SK-N-SH (cell line): ENCODE measurements at regions not wholly inside any gene's neighbourhood (a gene's known extent, or its start where the extent isn't known, plus 50 kb on each side); places are given as distances from the start of the nearest gene placed in this dataset.

Experiments
- CTCF ChIA-PET: fragments of 300-600, 350-600 bp; formaldehyde crosslinking; extraction: SDS; loops from one replicate; lab custom pipeline; 2021; lab: Yijun Ruan, JAX
- POLR2A ChIA-PET: fragments of 350-600 bp; sonication (Branson Sonifier 250); formaldehyde crosslinking; extraction: SDS; loops from one replicate; lab custom pipeline; 2020; ENCODE audit warnings: antibody characterized with exemption, inconsistent platforms; lab: Yijun Ruan, JAX
- DNase-seq: peaks from one replicate; pipeline ENCODE4 v3.0.0; 2012
- H2AFZ ChIP-seq: fragments of 200-600 bp; sonication (generic); 2 replicates; pipeline ENCODE4 v1.8.1; 2016; ENCODE audit warnings: antibody characterized with exemption, mild to moderate bottlenecking, low read depth
- H3F3A ChIP-seq: fragments of 200-600 bp; sonication (generic); replicated peaks from 2 replicates; pipeline ENCODE3; 2016; ENCODE audit warnings: antibody characterized with exemption, mild to moderate bottlenecking; ENCODE audit not compliant: insufficient read depth
- H3K27ac ChIP-seq, 2 experiments: fragments of 200-500 bp in 1 of 2; fragments of 200-600 bp in 1 of 2; sonication (Bioruptor generic) in 1 of 2; sonication (generic), shearing (Covaris generic) in 1 of 2; 2 replicates each; pipeline versions ENCODE4 v1.5.1 to v1.6.1; 2014 to 2016; ENCODE audit warnings: low read depth in 2 of 2, inconsistent platforms in 1 of 2, low read length in 1 of 2, mild to moderate bottlenecking in 1 of 2, mixed read lengths in 1 of 2
- H3K27me3 ChIP-seq: fragments of 200-600 bp; sonication (generic), shearing (Covaris generic); 2 replicates; pipeline ENCODE4 v1.6.1; 2016; ENCODE audit warnings: mixed run types; ENCODE audit not compliant: insufficient read depth
- H3K36me3 ChIP-seq, 2 experiments: fragments of 200-500 bp in 1 of 2; fragments of 200-600 bp in 1 of 2; sonication (Bioruptor generic) in 1 of 2; sonication (generic) in 1 of 2; replicated peaks in 1 of 2; 2 replicates each; pipeline versions ENCODE3 to v1.5.1; 2014 to 2016; ENCODE audit warnings: low read length in 1 of 2, mild to moderate bottlenecking in 1 of 2; ENCODE audit not compliant: insufficient read depth in 2 of 2, control insufficient read depth in 1 of 2
- H3K4me1 ChIP-seq, 2 experiments: fragments of 200-500 bp in 1 of 2; fragments of 200-600 bp in 1 of 2; sonication (Bioruptor generic) in 1 of 2; sonication (generic), shearing (Covaris generic) in 1 of 2; 2 replicates each; pipeline versions ENCODE4 v1.5.1 to v1.6.1; 2014 to 2016; ENCODE audit warnings: low read depth in 1 of 2, low read length in 1 of 2, mixed run types in 1 of 2; ENCODE audit not compliant: insufficient read depth in 2 of 2, control insufficient read depth in 1 of 2
- H3K4me2 ChIP-seq: fragments of 200-600 bp; sonication (generic), shearing (Covaris generic); 2 replicates; pipeline ENCODE4 v1.6.1; 2017; ENCODE audit warnings: mixed run types
- H3K4me3 ChIP-seq, 2 experiments: fragments of 200-500 bp in 1 of 2; fragments of 200-600 bp in 1 of 2; sonication (Bioruptor generic) in 1 of 2; sonication (generic), shearing (Covaris generic) in 1 of 2; 2 replicates each; pipeline versions ENCODE4 v1.5.1 to v1.8.1; 2014 to 2016; ENCODE audit warnings: low read depth in 2 of 2, inconsistent platforms in 1 of 2, low read length in 1 of 2, mild to moderate bottlenecking in 1 of 2, mixed read lengths in 1 of 2, moderate library complexity in 1 of 2
- H3K79me2 ChIP-seq: fragments of 200-600 bp; sonication (generic); 2 replicates; pipeline ENCODE4 v1.8.1; 2017; ENCODE audit warnings: mild to moderate bottlenecking; ENCODE audit not compliant: insufficient read depth
- H3K9ac ChIP-seq: fragments of 200-600 bp; sonication (generic); 2 replicates; pipeline ENCODE4 v1.6.1; 2017; ENCODE audit warnings: mixed run types
- H3K9me2 ChIP-seq: fragments of 200-600 bp; sonication (generic); 2 replicates; pipeline ENCODE4 v1.6.1; 2017; ENCODE audit warnings: mixed run types
- H3K9me3 ChIP-seq: fragments of 200-600 bp; sonication (generic); 2 replicates; pipeline ENCODE4 v1.6.1; 2017; ENCODE audit warnings: mixed run types, mild to moderate bottlenecking, moderate library complexity
- H4K20me1 ChIP-seq: fragments of 200-600 bp; sonication (generic); 2 replicates; pipeline ENCODE4 v1.6.1; 2017; ENCODE audit warnings: mild to moderate bottlenecking, mixed run types; ENCODE audit not compliant: insufficient read depth
- CHD2 ChIP-seq: fragments of 150-350 bp; IDR thresholded peaks from 2 replicates; pipeline ENCODE4 v1.6.1; 2018; ENCODE audit warnings: low read length; ENCODE audit not compliant: partially characterized antibody
- ELF1 ChIP-seq: IDR thresholded peaks from 2 replicates; pipeline ENCODE4 v1.4.0; 2012
- EP300 ChIP-seq, 2 experiments: IDR thresholded peaks; 2 replicates each; pipeline versions ENCODE4 v1.4.0 to v1.6.1; 2012; ENCODE audit warnings: borderline replicate concordance in 1 of 2, low read depth in 1 of 2, low read length in 1 of 2
- EZH2phosphoT487 ChIP-seq: fragments of 200-600 bp; sonication (generic); IDR thresholded peaks from 2 replicates; pipeline ENCODE4 v1.6.1; 2017; ENCODE audit warnings: low read depth, mixed run types, mild to moderate bottlenecking, antibody characterized with exemption, moderate library complexity, borderline replicate concordance
- FOSL2 ChIP-seq: IDR thresholded peaks from 2 replicates; pipeline ENCODE4 v1.4.0; 2012; ENCODE audit warnings: low read depth, mild to moderate bottlenecking, moderate library complexity, borderline replicate concordance
- FOXM1 ChIP-seq: IDR thresholded peaks from 2 replicates; pipeline ENCODE4 v1.4.0; 2012; ENCODE audit warnings: low read depth, mild to moderate bottlenecking
- GABPA ChIP-seq: IDR thresholded peaks from 2 replicates; pipeline ENCODE4 v1.4.0; 2012; ENCODE audit warnings: low read depth, mild to moderate bottlenecking
- GATA2 ChIP-seq: sonication (generic); formaldehyde crosslinking; IDR thresholded peaks from 2 replicates; pipeline ENCODE4 v1.5.0; 2020; ENCODE audit warnings: mild to moderate bottlenecking, missing genetic modification reagents
- MEF2A ChIP-seq: IDR thresholded peaks from 2 replicates; pipeline ENCODE4 v1.4.0; 2012; ENCODE audit warnings: low read depth, borderline replicate concordance
- NRF1 ChIP-seq: IDR thresholded peaks from 2 replicates; pipeline ENCODE4 v1.6.1; 2012; ENCODE audit warnings: low read depth, mild to moderate bottlenecking, low read length
- RAD21 ChIP-seq: IDR thresholded peaks from 2 replicates; pipeline ENCODE4 v1.6.1; 2012; ENCODE audit warnings: mild to moderate bottlenecking, low read length
- RCOR1 ChIP-seq: fragments of 150-350 bp; IDR thresholded peaks from 2 replicates; pipeline ENCODE4 v1.6.1; 2017; ENCODE audit warnings: antibody characterized with exemption, low read length
- RXRA ChIP-seq: IDR thresholded peaks from 2 replicates; pipeline ENCODE4 v1.4.0; 2012; ENCODE audit warnings: low read depth, mild to moderate bottlenecking, borderline replicate concordance
- SMC3 ChIP-seq: IDR thresholded peaks from 2 replicates; pipeline ENCODE4 v1.6.1; 2012; ENCODE audit warnings: low read depth, low read length, improper control_type of control experiment
- TAF1 ChIP-seq: IDR thresholded peaks from 2 replicates; pipeline ENCODE4 v1.6.1; 2012; ENCODE audit warnings: low read depth, mild to moderate bottlenecking, low read length, moderate library complexity, borderline replicate concordance
- TCF12 ChIP-seq: IDR thresholded peaks from 2 replicates; pipeline ENCODE4 v1.4.0; 2012
- WGBS: methylation state at CpG from one replicate; pipeline ENCODE4 v1.1.6; 2017; ENCODE audit warnings: low lambda C conversion rate; 5-methylcytosine and 5-hydroxymethylcytosine counted together
- TF ChIP-seq, protein P1 (sequence below): fragments of 150-350 bp; IDR thresholded peaks from 2 replicates; pipeline ENCODE4 v1.6.1; 2017; ENCODE audit warnings: antibody characterized with exemption, low read length, low read depth, borderline replicate concordance
- TF ChIP-seq, protein P2 (sequence below): IDR thresholded peaks from 2 replicates; pipeline ENCODE4 v1.4.0; 2012; ENCODE audit warnings: low read depth, borderline replicate concordance
- TF ChIP-seq, protein P3 (sequence below): IDR thresholded peaks from 2 replicates; pipeline ENCODE4 v1.4.0; 2012; ENCODE audit warnings: low read depth, borderline replicate concordance
- TF ChIP-seq, protein P4 (sequence below): fragments of 150-350 bp; IDR thresholded peaks from 2 replicates; pipeline ENCODE4 v1.6.1; 2016; ENCODE audit warnings: mild to moderate bottlenecking, low read depth, low read length

DNA sequence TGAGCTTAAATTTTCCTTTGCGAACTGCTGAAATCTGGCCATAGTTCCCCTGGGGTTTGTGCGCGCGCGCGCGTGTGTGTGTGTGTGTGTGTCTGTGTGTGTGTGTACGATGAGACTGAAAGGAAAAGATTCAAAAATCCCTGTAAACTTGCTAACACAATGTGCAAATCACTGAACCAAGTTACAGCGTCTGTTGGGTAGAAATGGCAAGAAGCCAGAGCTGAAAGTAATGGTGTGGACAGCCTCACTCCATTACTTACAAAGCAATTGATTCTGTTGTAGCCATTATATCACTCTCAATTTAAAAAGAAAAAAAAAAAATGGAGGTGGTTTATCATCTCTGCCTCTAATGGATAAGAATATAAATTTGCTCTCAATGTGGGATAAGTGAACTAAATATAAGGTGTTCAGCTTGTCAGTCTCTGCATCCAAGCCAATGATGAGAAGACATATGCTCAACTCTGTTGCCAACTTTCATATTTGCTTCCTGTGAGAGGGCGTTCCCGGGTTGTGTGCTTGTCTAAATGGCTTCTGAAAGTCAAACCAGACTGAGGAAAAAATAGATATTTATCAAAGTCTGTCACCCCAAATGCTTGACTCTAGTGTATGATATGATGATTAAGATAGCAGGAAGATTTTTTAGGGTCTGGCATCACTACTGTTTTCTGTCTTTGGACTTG lies 422.2 kb downstream of the ZNF385D start:
- POLR2A ChIA-PET = no interaction called here
- no peak overlapping the region for H3K4me2 ChIP-seq
- CTCF ChIA-PET = interaction anchor here (0.6 kb wide), 1 partner anchor 119 kb away, joined by 3 read pairs; no protein-coding TSS in a partner anchor
- no peaks in the 10 kb centered on the region for H3K9me2 ChIP-seq
- no peaks in the 10 kb centered on the region for H4K20me1 ChIP-seq
- H3K9me3 ChIP-seq = no peaks in the 10 kb centered on the region
- DNase-seq = peak; percentile 17
- no peak overlapping the region for H3K4me3 ChIP-seq
- H3K27ac ChIP-seq = no peak overlapping the region; a peak in 1 of 4 replicates
- H3K36me3 ChIP-seq = no peaks in the 10 kb centered on the region
- no peaks in the 10 kb centered on the region for H3F3A ChIP-seq
- no peak overlapping the region for H2AFZ ChIP-seq
- H3K79me2 ChIP-seq = no peaks in the 10 kb centered on the region
- 67% methylated on average over 11 of the region's 11 CpGs for WGBS
- H3K9ac ChIP-seq = no peak overlapping the region
- TF ChIP-seq TCF12 (no peak), EP300 (IDR thresholded peaks at IDR 0.05; ENCODE audit: borderline replicate concordance in 1 of 2, low read depth in 1 of 2, low read length in 1 of 2) (peak in 1 of 2 experiments; percentile 29; a peak in 1 of 4 replicates), TAF1 (no peak), RXRA (no peak), RCOR1 (no peak), SMC3 (no peak)
- TF ChIP-seq, protein P1, sequence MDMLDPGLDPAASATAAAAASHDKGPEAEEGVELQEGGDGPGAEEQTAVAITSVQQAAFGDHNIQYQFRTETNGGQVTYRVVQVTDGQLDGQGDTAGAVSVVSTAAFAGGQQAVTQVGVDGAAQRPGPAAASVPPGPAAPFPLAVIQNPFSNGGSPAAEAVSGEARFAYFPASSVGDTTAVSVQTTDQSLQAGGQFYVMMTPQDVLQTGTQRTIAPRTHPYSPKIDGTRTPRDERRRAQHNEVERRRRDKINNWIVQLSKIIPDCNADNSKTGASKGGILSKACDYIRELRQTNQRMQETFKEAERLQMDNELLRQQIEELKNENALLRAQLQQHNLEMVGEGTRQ = no peak
- H3K27me3 ChIP-seq = no peaks in the 10 kb centered on the region
- H3K4me1 ChIP-seq = peaks cover 0 to 5% of the 10 kb centered on the region in 2 experiments; a peak in 2 of 4 replicates

DNA sequence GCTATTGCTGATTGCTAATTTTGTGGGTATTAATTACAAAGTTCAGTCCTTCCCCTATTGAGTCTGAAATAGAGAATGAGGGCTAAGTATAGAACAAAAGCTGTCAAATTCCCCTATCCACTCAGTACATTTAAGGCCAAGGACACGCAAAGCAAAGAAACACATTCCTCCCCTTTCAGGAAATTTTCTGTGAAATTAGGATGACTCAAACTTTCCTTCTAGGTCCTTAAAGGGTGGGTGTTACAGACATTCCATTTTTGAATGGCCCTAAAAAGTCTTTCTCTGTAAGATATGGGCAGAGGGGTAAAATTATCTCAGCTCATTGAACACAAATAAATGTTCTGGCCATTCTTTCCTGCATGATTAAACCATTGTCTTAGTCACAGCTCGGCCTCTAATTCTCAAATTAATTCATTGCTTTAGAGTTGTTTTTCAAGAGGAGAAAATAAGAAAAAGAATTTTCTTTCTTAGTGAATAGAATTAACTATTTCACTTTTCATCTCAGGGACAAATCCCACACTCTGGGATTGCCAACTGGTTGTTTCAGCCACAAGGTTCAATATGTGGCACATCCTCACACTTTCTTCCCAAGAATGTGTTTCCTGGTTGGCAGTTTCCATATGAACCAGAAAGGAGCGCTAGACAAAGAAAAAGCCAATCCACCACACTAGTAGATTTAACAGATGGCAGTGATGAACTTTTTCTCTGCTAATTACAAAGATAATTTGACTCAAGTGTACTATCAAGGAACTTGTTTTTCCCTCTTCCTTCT lies 424.1 kb downstream of the ZNF385D start:
- H3K4me3 ChIP-seq = no peak overlapping the region
- H3K36me3 ChIP-seq = no peaks in the 10 kb centered on the region
- H4K20me1 ChIP-seq = no peaks in the 10 kb centered on the region
- H2AFZ ChIP-seq = no peak overlapping the region
- no peak overlapping the region for H3K9ac ChIP-seq
- CTCF ChIA-PET = no interaction called here
- no peaks in the 10 kb centered on the region for H3K27me3 ChIP-seq
- H3K4me1 ChIP-seq = peaks cover 0 to 5% of the 10 kb centered on the region in 2 experiments; a peak in 2 of 4 replicates
- no peaks in the 10 kb centered on the region for H3K9me2 ChIP-seq
- no peak for TF ChIP-seq GABPA
- TF ChIP-seq CHD2 = no peak
- no peak for TF ChIP-seq NRF1
- TF ChIP-seq RAD21 = no peak
- TF ChIP-seq, protein P2, sequence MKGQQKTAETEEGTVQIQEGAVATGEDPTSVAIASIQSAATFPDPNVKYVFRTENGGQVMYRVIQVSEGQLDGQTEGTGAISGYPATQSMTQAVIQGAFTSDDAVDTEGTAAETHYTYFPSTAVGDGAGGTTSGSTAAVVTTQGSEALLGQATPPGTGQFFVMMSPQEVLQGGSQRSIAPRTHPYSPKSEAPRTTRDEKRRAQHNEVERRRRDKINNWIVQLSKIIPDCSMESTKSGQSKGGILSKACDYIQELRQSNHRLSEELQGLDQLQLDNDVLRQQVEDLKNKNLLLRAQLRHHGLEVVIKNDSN = no peak
- TF ChIP-seq GATA2 (CRISPR knock-in tag) = no peak
- TF ChIP-seq TAF1 = no peak
- TF ChIP-seq, protein P3, sequence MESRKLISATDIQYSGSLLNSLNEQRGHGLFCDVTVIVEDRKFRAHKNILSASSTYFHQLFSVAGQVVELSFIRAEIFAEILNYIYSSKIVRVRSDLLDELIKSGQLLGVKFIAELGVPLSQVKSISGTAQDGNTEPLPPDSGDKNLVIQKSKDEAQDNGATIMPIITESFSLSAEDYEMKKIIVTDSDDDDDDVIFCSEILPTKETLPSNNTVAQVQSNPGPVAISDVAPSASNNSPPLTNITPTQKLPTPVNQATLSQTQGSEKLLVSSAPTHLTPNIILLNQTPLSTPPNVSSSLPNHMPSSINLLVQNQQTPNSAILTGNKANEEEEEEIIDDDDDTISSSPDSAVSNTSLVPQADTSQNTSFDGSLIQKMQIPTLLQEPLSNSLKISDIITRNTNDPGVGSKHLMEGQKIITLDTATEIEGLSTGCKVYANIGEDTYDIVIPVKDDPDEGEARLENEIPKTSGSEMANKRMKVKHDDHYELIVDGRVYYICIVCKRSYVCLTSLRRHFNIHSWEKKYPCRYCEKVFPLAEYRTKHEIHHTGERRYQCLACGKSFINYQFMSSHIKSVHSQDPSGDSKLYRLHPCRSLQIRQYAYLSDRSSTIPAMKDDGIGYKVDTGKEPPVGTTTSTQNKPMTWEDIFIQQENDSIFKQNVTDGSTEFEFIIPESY = no peak
- TF ChIP-seq MEF2A = no peak
- TF ChIP-seq ELF1 = no peak
- no peak for TF ChIP-seq FOSL2
- no peak for TF ChIP-seq FOXM1
- no peak for TF ChIP-seq SMC3
- TF ChIP-seq, protein P4, sequence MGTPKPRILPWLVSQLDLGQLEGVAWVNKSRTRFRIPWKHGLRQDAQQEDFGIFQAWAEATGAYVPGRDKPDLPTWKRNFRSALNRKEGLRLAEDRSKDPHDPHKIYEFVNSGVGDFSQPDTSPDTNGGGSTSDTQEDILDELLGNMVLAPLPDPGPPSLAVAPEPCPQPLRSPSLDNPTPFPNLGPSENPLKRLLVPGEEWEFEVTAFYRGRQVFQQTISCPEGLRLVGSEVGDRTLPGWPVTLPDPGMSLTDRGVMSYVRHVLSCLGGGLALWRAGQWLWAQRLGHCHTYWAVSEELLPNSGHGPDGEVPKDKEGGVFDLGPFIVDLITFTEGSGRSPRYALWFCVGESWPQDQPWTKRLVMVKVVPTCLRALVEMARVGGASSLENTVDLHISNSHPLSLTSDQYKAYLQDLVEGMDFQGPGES = no peak
- no peak for TF ChIP-seq EZH2phosphoT487
- H3K79me2 ChIP-seq = no peaks in the 10 kb centered on the region
- H3K9me3 ChIP-seq = no peaks in the 10 kb centered on the region
- no peak overlapping the region for H3K27ac ChIP-seq
- no peak overlapping the region for H3K4me2 ChIP-seq
- no peaks in the 10 kb centered on the region for H3F3A ChIP-seq
- POLR2A ChIA-PET = no interaction called here
- 45% methylated on average over 3 of the region's 3 CpGs for WGBS
- DNase-seq = no peak
